Mesendoderm (in vitro differentiated cells): ENCODE measurements at regions not wholly inside any gene's neighbourhood (a gene's known extent, or its start where the extent isn't known, plus 50 kb on each side); places are given as distances from the start of the nearest gene placed in this dataset.

Experiments used
- DNase-seq: peaks from one replicate; pipeline ENCODE4 v3.0.0; 2013
- H2AK5ac ChIP-seq: 2 replicates; pipeline ENCODE4 v1.6.1; 2013; ENCODE audit warnings: low read length, inconsistent platforms
- H2BK120ac ChIP-seq: 2 replicates; pipeline ENCODE4 v1.6.1; 2013; ENCODE audit warnings: low read depth, mild to moderate bottlenecking, low read length, moderate library complexity, mixed read lengths
- H2BK15ac ChIP-seq: replicated peaks from 2 replicates; pipeline ENCODE4 v1.6.1; 2013; ENCODE audit warnings: low read depth, mild to moderate bottlenecking, moderate library complexity
- H2BK5ac ChIP-seq: 2 replicates; pipeline ENCODE4 v1.6.1; 2013; ENCODE audit warnings: low read length, inconsistent platforms
- H3K18ac ChIP-seq: 2 replicates; pipeline ENCODE4 v1.6.1; 2013; ENCODE audit warnings: mild to moderate bottlenecking, low read length, mixed read lengths
- H3K23ac ChIP-seq: one replicate; pipeline ENCODE4 v1.6.1; 2013; ENCODE audit warnings: low read length
- H3K27ac ChIP-seq: 2 replicates; pipeline ENCODE4 v1.5.1; 2013; ENCODE audit warnings: low read depth, mild to moderate bottlenecking, inconsistent platforms, low read length, moderate library complexity
- H3K27me3 ChIP-seq: 2 replicates; pipeline ENCODE4 v1.6.1; 2013; ENCODE audit warnings: low read length, control low read depth, mild to moderate bottlenecking, inconsistent platforms; ENCODE audit not compliant: insufficient read depth, poor library complexity
- H3K36me3 ChIP-seq: 2 replicates; pipeline ENCODE4 v1.6.1; 2013; ENCODE audit warnings: low read length, inconsistent platforms; ENCODE audit not compliant: control insufficient read depth, insufficient read depth
- H3K4ac ChIP-seq: one replicate; pipeline ENCODE4 v1.6.1; 2013; ENCODE audit warnings: low read depth, mild to moderate bottlenecking, low read length, moderate library complexity
- H3K4me1 ChIP-seq: 2 replicates; pipeline ENCODE4 v1.6.1; 2013; ENCODE audit warnings: low read depth, low read length, inconsistent platforms; ENCODE audit not compliant: control insufficient read depth
- H3K4me2 ChIP-seq: 2 replicates; pipeline ENCODE4 v1.6.1; 2013; ENCODE audit warnings: low read length
- H3K4me3 ChIP-seq: 2 replicates; pipeline ENCODE4 v1.5.1; 2013; ENCODE audit warnings: mild to moderate bottlenecking, low read length
- H3K56ac ChIP-seq: one replicate; pipeline ENCODE4 v1.6.1; 2013; ENCODE audit warnings: low read length
- H3K79me1 ChIP-seq: 2 replicates; pipeline ENCODE4 v1.6.1; 2013; ENCODE audit warnings: low read length, inconsistent platforms
- H3K79me2 ChIP-seq: 2 replicates; pipeline ENCODE4 v1.6.1; 2013; ENCODE audit warnings: mild to moderate bottlenecking, low read length; ENCODE audit not compliant: control insufficient read depth, insufficient read depth
- H3K9ac ChIP-seq: 2 replicates; pipeline ENCODE4 v1.6.1; 2013; ENCODE audit warnings: low read length, inconsistent platforms
- H4K5ac ChIP-seq: one replicate; pipeline ENCODE4 v1.6.1; 2013; ENCODE audit warnings: low read length
- H4K8ac ChIP-seq: one replicate; pipeline ENCODE4 v1.6.1; 2013; ENCODE audit warnings: low read depth, mild to moderate bottlenecking, control low read depth, low read length, moderate library complexity
- WGBS: extraction: QIAGEN DNeasy Blood & Tissue Kit; methylation state at CpG from one replicate; pipeline ENCODE4 v1.1.7; 2013; ENCODE audit warnings: low lambda C conversion rate, missing lambda C conversion rate; ENCODE audit not compliant: insufficient coverage; ENCODE audit errors: extremely low coverage; 5-methylcytosine and 5-hydroxymethylcytosine counted together

GRCh38 chr1:60271041-60271440, 197.5 kb upstream of the C1orf87 start:
- DNase-seq: no peak
- no peaks in the 10 kb centered on the region for H3K36me3 ChIP-seq
- no peaks in the 10 kb centered on the region for H3K27me3 ChIP-seq
- WGBS: no CpG with 5 or more reads among the region's 15 CpGs
- no peak overlapping the region for H3K18ac ChIP-seq
- no peak overlapping the region for H2BK120ac ChIP-seq
- H2BK5ac ChIP-seq: no peak overlapping the region
- no peaks in the 10 kb centered on the region for H3K79me1 ChIP-seq
- no peak overlapping the region for H3K4ac ChIP-seq
- no peak overlapping the region for H4K5ac ChIP-seq
- H3K4me2 ChIP-seq: no peak overlapping the region
- H3K4me1 ChIP-seq: no peaks in the 10 kb centered on the region
- no peak overlapping the region for H4K8ac ChIP-seq
- H2AK5ac ChIP-seq: no peak overlapping the region
- no peak overlapping the region for H3K4me3 ChIP-seq
- H3K23ac ChIP-seq: no peak overlapping the region
- no peak overlapping the region for H3K9ac ChIP-seq
- no peaks in the 10 kb centered on the region for H3K79me2 ChIP-seq
- H3K27ac ChIP-seq: no peak overlapping the region
- H3K56ac ChIP-seq: no peak overlapping the region
- no peak overlapping the region for H2BK15ac ChIP-seq

- Histone ChIP-seq H3K79me1 (no peaks in the 10 kb centered on the region), H2BK120ac (no peak overlapping the region), H3K27ac (no peak overlapping the region), H3K27me3 (no peaks in the 10 kb centered on the region), H3K4ac (no peak overlapping the region), H2BK15ac (no peak overlapping the region), H3K79me2 (no peaks in the 10 kb centered on the region), H2BK5ac (no peak overlapping the region), H3K4me3 (no peak overlapping the region), H4K5ac (no peak overlapping the region), H3K4me1 (no peaks in the 10 kb centered on the region), H3K9ac (no peak overlapping the region), H2AK5ac (no peak overlapping the region), H3K23ac (no peak overlapping the region), H3K56ac (no peak overlapping the region), H3K36me3 (no peaks in the 10 kb centered on the region), H3K18ac (no peak overlapping the region), H4K8ac (no peak overlapping the region), H3K4me2 (no peak overlapping the region)
- no peak for DNase-seq
- WGBS: no CpG with 5 or more reads among the region's 2 CpGs
Observed at GRCh38 chr1:60268451-60268850, 194.9 kb upstream of the C1orf87 start.

- Histone ChIP-seq H3K27ac (no peak overlapping the region), H3K79me2 (no peaks in the 10 kb centered on the region), H2BK5ac (no peak overlapping the region), H4K5ac (no peak overlapping the region), H3K4me1 (no peaks in the 10 kb centered on the region), H3K4me3 (no peak overlapping the region), H3K4me2 (no peak overlapping the region), H3K9ac (no peak overlapping the region), H2AK5ac (no peak overlapping the region), H3K79me1 (no peaks in the 10 kb centered on the region), H3K56ac (no peak overlapping the region), H3K23ac (no peak overlapping the region), H2BK15ac (no peak overlapping the region), H2BK120ac (no peak overlapping the region), H3K27me3 (no peaks in the 10 kb centered on the region), H4K8ac (no peak overlapping the region), H3K4ac (no peak overlapping the region), H3K18ac (no peak overlapping the region), H3K36me3 (no peaks in the 10 kb centered on the region)
- no CpG with 5 or more reads among the region's 3 CpGs for WGBS
- no peak for DNase-seq
Observed at GRCh38 chr1:60265560-60266535, 192.3 kb upstream of the C1orf87 start.

GRCh38 chr1:60262701-60263100, 189.1 kb upstream of the C1orf87 start:
- Histone ChIP-seq H4K8ac (no peak overlapping the region), H3K56ac (no peak overlapping the region), H4K5ac (no peak overlapping the region), H2BK5ac (no peak overlapping the region), H3K9ac (no peak overlapping the region), H3K4me1 (no peaks in the 10 kb centered on the region), H2BK120ac (no peak overlapping the region), H3K27me3 (no peaks in the 10 kb centered on the region), H3K27ac (no peak overlapping the region), H3K4me2 (no peak overlapping the region), H3K36me3 (no peaks in the 10 kb centered on the region), H3K79me1 (no peaks in the 10 kb centered on the region), H3K79me2 (no peaks in the 10 kb centered on the region), H3K23ac (no peak overlapping the region), H3K4me3 (no peak overlapping the region), H2AK5ac (no peak overlapping the region), H3K4ac (no peak overlapping the region), H2BK15ac (no peak overlapping the region), H3K18ac (no peak overlapping the region)
- DNase-seq: no peak
- no CpG with 5 or more reads among the region's 2 CpGs for WGBS

- Histone ChIP-seq H3K4me2 (no peak overlapping the region), H2AK5ac (no peak overlapping the region), H4K5ac (no peak overlapping the region), H3K27me3 (no peaks in the 10 kb centered on the region), H3K79me2 (no peaks in the 10 kb centered on the region), H3K56ac (no peak overlapping the region), H3K9ac (no peak overlapping the region), H4K8ac (no peak overlapping the region), H2BK15ac (no peak overlapping the region), H3K79me1 (no peaks in the 10 kb centered on the region), H3K36me3 (no peaks in the 10 kb centered on the region), H2BK5ac (no peak overlapping the region), H3K4me1 (no peaks in the 10 kb centered on the region), H2BK120ac (no peak overlapping the region), H3K18ac (no peak overlapping the region), H3K27ac (no peak overlapping the region), H3K4me3 (no peak overlapping the region), H3K4ac (no peak overlapping the region), H3K23ac (no peak overlapping the region)
- DNase-seq: no peak
Observed at GRCh38 chr1:60257531-60257930, 184.0 kb upstream of the C1orf87 start.

DNA sequence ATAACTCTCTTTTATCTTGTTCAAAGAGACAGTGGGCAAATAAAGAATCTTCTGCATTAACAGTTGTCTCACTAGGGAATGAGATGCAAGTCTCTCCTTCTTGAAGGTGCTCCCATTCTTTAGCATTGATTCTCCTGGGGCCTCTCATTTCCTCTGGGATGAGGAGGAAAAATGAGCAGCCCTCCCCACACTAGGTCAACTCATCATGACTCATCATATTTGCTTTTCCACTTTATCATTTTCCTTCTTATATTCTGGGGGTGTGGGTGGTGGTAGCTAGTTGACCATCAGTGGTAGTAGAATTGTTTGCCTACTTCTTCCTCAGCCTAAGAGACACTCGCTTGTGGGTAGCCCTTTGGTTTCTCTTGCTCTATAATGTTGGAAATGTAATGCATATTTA, 182.0 kb upstream of the C1orf87 start:
- Histone ChIP-seq H3K4me1 (no peaks in the 10 kb centered on the region), H3K56ac (no peak overlapping the region), H3K4me2 (no peak overlapping the region), H2BK5ac (no peak overlapping the region), H3K4me3 (no peak overlapping the region), H3K9ac (no peak overlapping the region), H3K18ac (peak overlapping the region; percentile 28), H3K36me3 (no peaks in the 10 kb centered on the region), H3K79me2 (no peaks in the 10 kb centered on the region), H3K27me3 (no peaks in the 10 kb centered on the region), H2AK5ac (no peak overlapping the region), H2BK120ac (no peak overlapping the region), H2BK15ac (no peak overlapping the region), H3K23ac (no peak overlapping the region), H3K79me1 (no peaks in the 10 kb centered on the region), H3K4ac (no peak overlapping the region), H4K5ac (no peak overlapping the region), H4K8ac (no peak overlapping the region), H3K27ac (no peak overlapping the region)
- no peak for DNase-seq
- no CpG with 5 or more reads among the region's 1 CpG for WGBS
